ENCODE measurements at regions not wholly inside any gene's neighbourhood (a gene's known extent, or its start where the extent isn't known, plus 50 kb on each side); places are given as distances from the start of the nearest gene placed in this dataset.

DNA sequence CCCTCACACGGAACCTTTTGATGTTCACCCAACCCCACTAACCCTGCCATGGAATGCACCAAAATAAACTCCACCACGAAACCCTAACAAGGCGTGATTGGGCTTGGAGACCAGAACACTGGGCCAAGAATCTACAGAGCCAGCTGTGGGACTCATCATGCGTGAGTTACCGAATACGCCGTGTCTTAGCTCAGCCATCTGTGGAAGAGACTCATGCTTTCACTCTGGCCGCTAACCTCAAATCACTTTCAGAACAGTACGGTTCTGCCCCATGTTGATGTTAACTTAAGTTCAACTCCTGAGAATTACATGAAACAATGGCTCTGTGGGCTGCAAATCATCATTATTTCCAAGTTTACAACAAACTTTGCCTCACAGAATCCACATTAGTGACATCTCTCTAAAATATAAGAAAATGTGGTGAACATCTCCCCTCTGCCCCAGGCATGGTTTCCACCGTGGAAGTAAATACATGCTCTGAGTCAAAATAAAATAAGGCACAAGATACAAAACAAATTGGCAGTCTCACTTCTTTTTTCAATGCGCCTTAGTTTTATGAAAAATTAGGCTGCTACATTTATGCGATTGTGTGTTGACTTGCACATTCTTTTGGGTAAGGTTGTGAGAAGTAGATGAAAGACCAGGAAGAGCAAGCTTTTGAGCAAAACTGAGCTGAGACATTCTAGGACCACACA lies 308.9 kb upstream of the EXOC2 start:
- TF ChIP-seq, protein P1, sequence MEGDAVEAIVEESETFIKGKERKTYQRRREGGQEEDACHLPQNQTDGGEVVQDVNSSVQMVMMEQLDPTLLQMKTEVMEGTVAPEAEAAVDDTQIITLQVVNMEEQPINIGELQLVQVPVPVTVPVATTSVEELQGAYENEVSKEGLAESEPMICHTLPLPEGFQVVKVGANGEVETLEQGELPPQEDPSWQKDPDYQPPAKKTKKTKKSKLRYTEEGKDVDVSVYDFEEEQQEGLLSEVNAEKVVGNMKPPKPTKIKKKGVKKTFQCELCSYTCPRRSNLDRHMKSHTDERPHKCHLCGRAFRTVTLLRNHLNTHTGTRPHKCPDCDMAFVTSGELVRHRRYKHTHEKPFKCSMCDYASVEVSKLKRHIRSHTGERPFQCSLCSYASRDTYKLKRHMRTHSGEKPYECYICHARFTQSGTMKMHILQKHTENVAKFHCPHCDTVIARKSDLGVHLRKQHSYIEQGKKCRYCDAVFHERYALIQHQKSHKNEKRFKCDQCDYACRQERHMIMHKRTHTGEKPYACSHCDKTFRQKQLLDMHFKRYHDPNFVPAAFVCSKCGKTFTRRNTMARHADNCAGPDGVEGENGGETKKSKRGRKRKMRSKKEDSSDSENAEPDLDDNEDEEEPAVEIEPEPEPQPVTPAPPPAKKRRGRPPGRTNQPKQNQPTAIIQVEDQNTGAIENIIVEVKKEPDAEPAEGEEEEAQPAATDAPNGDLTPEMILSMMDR (IDR thresholded peaks at IDR 0.05; ENCODE audit: control insufficient read depth, insufficient read depth, low read depth, low read length, missing control alignments): no peak
- H3K4me3 ChIP-seq (ENCODE audit: control insufficient read depth, low read depth, low read length): no peak overlapping the region
- no peak for DNase-seq (ENCODE audit: low read depth)

DNA sequence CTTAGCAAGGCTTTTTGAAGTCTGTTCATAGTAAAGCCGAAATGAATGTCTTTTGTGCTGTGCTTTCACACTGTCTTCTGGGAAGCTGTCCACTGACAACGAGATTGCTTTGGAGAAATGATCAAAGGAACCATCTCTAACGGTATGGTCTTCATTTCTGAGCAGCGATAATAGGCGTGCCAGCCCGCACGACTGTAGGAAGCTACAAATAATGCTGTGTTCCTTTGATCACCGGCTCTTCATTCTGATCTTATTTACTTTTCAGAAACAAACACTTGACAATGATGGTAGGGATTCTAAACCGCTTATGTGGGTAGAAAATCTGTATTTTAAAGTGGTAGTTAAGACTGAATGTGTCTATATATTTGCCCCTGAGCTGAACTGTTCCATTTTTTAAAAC lies 306.6 kb upstream of the EXOC2 start:
- DNase-seq (ENCODE audit: low read depth): no peak
- no peak overlapping the region for H3K4me3 ChIP-seq (ENCODE audit: control insufficient read depth, low read depth, low read length)
- TF ChIP-seq, protein P1 (IDR thresholded peaks at IDR 0.05; ENCODE audit: control insufficient read depth, insufficient read depth, low read depth, low read length, missing control alignments): no peak

DNA sequence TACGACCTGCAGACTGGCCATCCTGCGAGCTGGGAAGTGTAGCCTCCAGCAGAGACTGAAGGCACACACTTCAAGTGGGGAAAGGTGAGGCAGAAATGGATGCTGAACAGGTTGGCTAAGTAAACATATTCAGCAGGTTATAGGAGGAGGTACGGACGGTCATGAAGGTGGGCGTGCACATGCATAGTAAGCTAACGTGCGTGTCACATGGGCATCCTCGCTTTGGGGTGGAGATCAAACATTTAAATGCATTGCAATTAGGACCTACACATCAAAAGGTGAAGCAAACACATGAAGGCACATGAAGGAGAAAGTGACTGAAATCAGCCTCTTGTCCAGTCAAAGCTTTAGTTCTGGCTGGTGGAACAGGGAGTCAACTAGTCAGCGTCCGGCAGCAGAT lies 305.6 kb upstream of the EXOC2 start:
- no peak for DNase-seq (ENCODE audit: low read depth)
- no peak overlapping the region for H3K4me3 ChIP-seq (ENCODE audit: control insufficient read depth, low read depth, low read length)
- TF ChIP-seq, protein P1 (IDR thresholded peaks at IDR 0.05; ENCODE audit: control insufficient read depth, insufficient read depth, low read depth, low read length, missing control alignments): no peak

DNA sequence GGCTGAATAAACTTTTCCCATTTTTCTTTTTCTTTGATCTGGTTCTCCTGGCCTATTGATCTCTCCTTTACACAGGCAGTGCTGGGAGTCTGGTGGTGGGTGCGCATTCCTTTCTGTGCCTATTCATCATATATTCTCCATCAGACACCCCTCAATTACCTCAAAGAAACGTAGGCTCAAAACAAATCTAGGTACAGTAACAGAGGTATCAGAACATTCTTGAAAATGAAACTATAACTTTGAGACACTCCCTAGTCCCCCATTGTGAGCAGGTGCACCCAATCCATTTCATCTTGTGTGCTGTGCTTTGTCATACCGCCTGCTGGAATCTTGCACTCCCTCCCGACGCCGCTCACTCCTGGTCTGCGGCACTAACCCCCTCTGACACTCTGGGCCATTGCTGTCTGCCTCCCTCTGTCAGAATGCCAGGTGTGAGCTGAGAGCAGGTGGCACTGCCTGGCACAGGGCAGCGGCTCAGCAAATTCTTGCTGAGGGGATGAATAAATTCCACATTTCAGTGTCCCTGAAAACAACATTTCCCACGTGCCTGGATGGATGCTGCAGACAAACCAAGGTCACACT lies 303.4 kb upstream of the EXOC2 start:
- H3K4me3 ChIP-seq (ENCODE audit: control insufficient read depth, low read depth, low read length): no peak overlapping the region
- DNase-seq (ENCODE audit: low read depth): no peak
- TF ChIP-seq, protein P1 (IDR thresholded peaks at IDR 0.05; ENCODE audit: control insufficient read depth, insufficient read depth, low read depth, low read length, missing control alignments): no peak

DNA sequence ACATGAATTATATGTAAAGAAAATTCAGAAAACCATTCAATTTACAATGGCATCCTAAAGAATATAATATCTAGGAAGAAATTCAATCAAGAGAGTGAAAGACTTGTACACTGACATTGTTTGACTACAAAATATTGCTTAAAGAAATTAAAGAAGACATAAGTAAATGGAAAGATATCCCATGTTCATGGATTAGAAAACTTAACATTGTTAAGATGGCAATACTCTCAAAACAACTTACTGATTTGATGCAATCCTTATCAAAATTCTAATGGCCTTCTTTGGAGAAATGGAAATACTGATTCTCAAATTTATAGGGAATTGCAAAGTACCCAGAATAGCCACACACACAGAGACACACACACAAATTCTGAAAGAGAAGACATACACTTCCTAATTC lies 298.3 kb upstream of the EXOC2 start:
- H3K4me3 ChIP-seq (ENCODE audit: control insufficient read depth, low read depth, low read length): no peak overlapping the region
- no peak for DNase-seq (ENCODE audit: low read depth)
- TF ChIP-seq, protein P1 (IDR thresholded peaks at IDR 0.05; ENCODE audit: control insufficient read depth, insufficient read depth, low read depth, low read length, missing control alignments): no peak

DNA sequence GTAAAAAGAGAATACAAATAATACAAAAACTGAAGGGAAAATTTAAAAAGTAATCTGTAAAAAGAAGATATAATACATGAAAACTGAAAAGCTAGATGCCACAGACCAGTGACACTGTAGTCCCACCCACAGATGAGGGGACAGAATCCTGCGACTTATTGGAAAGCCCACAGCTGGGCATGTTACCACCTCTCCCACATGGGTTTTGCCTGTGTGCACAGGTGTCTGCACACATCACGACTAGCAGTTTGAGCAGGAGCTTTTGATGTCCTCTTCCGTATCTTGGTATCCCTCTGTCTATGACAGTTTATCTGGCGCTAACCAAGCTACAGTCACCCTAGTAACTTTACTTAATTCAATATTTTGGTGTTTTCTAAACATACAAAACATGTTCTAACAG lies 291.1 kb upstream of the EXOC2 start:
- no peak overlapping the region for H3K4me3 ChIP-seq (ENCODE audit: control insufficient read depth, low read depth, low read length)
- TF ChIP-seq, protein P1 (IDR thresholded peaks at IDR 0.05; ENCODE audit: control insufficient read depth, insufficient read depth, low read depth, low read length, missing control alignments): no peak
- no peak for DNase-seq (ENCODE audit: low read depth)
